ENCODE measurements at regions not wholly inside any gene's neighbourhood (a gene's known extent, or its start where the extent isn't known, plus 50 kb on each side); places are given as distances from the start of the nearest gene placed in this dataset.

- ATAC-seq (no peak), DNase-seq (ENCODE audit: low read depth, low spot score) (no peak)
- in situ Hi-C loops (cut with HindIII; ENCODE audit: low pct_unique_long_range_greater_than_20kb, low sequenced_read_pairs) (no loop called here), intact Hi-C loops (cut with micrococcal nuclease; ENCODE audit: unreplicated experiment) (no loop called here)
- Histone ChIP-seq H3K4me1 (ENCODE audit: control insufficient read depth, insufficient read depth, low read length) (no peaks in the 10 kb centered on the region), H3K9me3 (ENCODE audit: control insufficient read depth, insufficient read depth, low read depth, low read length) (no peaks in the 10 kb centered on the region), H3K36me3 (ENCODE audit: control insufficient read depth, insufficient read depth, low read length) (no peaks in the 10 kb centered on the region), H3K4me3 (ENCODE audit: low read depth in 2 of 2, low read length in 2 of 2) (no peak overlapping the region), H3K27ac (ENCODE audit: low read length) (no peak overlapping the region), H3K27me3 (ENCODE audit: control insufficient read depth, insufficient read depth, low read length) (no peaks in the 10 kb centered on the region)
- ChIA-PET CTCF (interaction anchor here (0.6 to 0.7 kb wide), 2 partner anchors 213 to 220 kb away, joined by 3 to 4 read pairs; no protein-coding TSS in a partner anchor), POLR2A (no interaction called here)
- TF ChIP-seq POLR2AphosphoS5 (IDR thresholded peaks at IDR 0.05; ENCODE audit: low read depth, low read length) (no peak), CTCF (IDR thresholded peaks at IDR 0.05) (no peak), SIN3A (IDR thresholded peaks at IDR 0.05; ENCODE audit: borderline replicate concordance, insufficient read depth, low read depth, low read length) (no peak), REST (IDR thresholded peaks at IDR 0.05; ENCODE audit: insufficient read depth in 1 of 2, low read depth in 2 of 2, low read length in 1 of 2) (no peak), TCF7L2 (IDR thresholded peaks at IDR 0.05; ENCODE audit: low read depth, low read length) (no peak)
- no TSS peak for BruUV-seq (replicated peaks)
Measured at GRCh38 chr7:136618818-136619217, 249.6 kb upstream of the CHRM2 start.

GRCh38 chr7:136617176-136617575, 251.3 kb upstream of the CHRM2 start:
- POLR2A ChIA-PET = no interaction called here
- DNase-seq (ENCODE audit: low read depth, low spot score) (no peak), ATAC-seq (no peak)
- no peak overlapping the region for H3K27ac ChIP-seq (ENCODE audit: low read length)
- H3K9me3 ChIP-seq (ENCODE audit: control insufficient read depth, insufficient read depth, low read depth, low read length) = no peaks in the 10 kb centered on the region
- H3K27me3 ChIP-seq (ENCODE audit: control insufficient read depth, insufficient read depth, low read length) = no peaks in the 10 kb centered on the region
- BruUV-seq (replicated peaks) = no TSS peak
- intact Hi-C loops (cut with micrococcal nuclease; ENCODE audit: unreplicated experiment) = no loop called here
- no peak for TF ChIP-seq TCF7L2 (IDR thresholded peaks at IDR 0.05; ENCODE audit: low read depth, low read length)
- TF ChIP-seq CTCF (IDR thresholded peaks at IDR 0.05) = no peak
- TF ChIP-seq REST (IDR thresholded peaks at IDR 0.05; ENCODE audit: insufficient read depth in 1 of 2, low read depth in 2 of 2, low read length in 1 of 2) = no peak
- TF ChIP-seq POLR2AphosphoS5 (IDR thresholded peaks at IDR 0.05; ENCODE audit: low read depth, low read length) = no peak
- no peak for TF ChIP-seq SIN3A (IDR thresholded peaks at IDR 0.05; ENCODE audit: borderline replicate concordance, insufficient read depth, low read depth, low read length)
- no peaks in the 10 kb centered on the region for H3K36me3 ChIP-seq (ENCODE audit: control insufficient read depth, insufficient read depth, low read length)
- CTCF ChIA-PET = no interaction called here
- no peaks in the 10 kb centered on the region for H3K4me1 ChIP-seq (ENCODE audit: control insufficient read depth, insufficient read depth, low read length)
- H3K4me3 ChIP-seq (ENCODE audit: low read depth in 2 of 2, low read length in 2 of 2) = no peak overlapping the region
- in situ Hi-C loops (cut with HindIII; ENCODE audit: low pct_unique_long_range_greater_than_20kb, low sequenced_read_pairs) = no loop called here

Measured in Panc1 (cell line).